HG02763 (cell line): ENCODE measurements at regions not wholly inside any gene's neighbourhood (a gene's known extent, or its start where the extent isn't known, plus 50 kb on each side); places are given as distances from the start of the nearest gene placed in this dataset.
"Not testable (repeated sequence)": the region's sequence is repeated elsewhere in the genome, so short reads cannot be mapped to it uniquely, and the experiment has no call there.

Experiments used
- ATAC-seq: cut with Tn5 transposase; IDR thresholded peaks from one replicate; pipeline ENCODE4 v1.9.1; 2021; ENCODE audit warnings: mild to moderate bottlenecking, moderate library complexity; ENCODE audit not compliant: unreplicated experiment

- no peak for ATAC-seq
Observed at GRCh38 chr4:112083587-112084347, 61.5 kb upstream of the FAM241A start.

- no peak for ATAC-seq
Observed at GRCh38 chr4:112085156-112086035, 59.9 kb upstream of the FAM241A start.

GRCh38 chr4:112086036-112086434 is 59.2 kb upstream of the FAM241A start:
- ATAC-seq, result no peak

GRCh38 chr4:112086661-112087060 is 58.6 kb upstream of the FAM241A start:
- ATAC-seq, result not testable (repeated sequence)

GRCh38 chr4:112092330-112092729 is 52.9 kb upstream of the FAM241A start:
- not testable (repeated sequence) for ATAC-seq

- no peak for ATAC-seq
Observed at GRCh38 chr4:112093636-112094202, 51.5 kb upstream of the FAM241A start.

- no peak for ATAC-seq
Observed at GRCh38 chr4:112094330-112094729, 50.9 kb upstream of the FAM241A start.
